T-helper 17 cell (primary cell): ENCODE measurements at regions not wholly inside any gene's neighbourhood (a gene's known extent, or its start where the extent isn't known, plus 50 kb on each side); places are given as distances from the start of the nearest gene placed in this dataset.

Experiments
- ATAC-seq: fragments of 150-1000 bp; cut with Tn5 transposase; 2 replicates; pipeline ENCODE4 v1.10.0; 2021; ENCODE audit warnings: mild to moderate bottlenecking, moderate library complexity
- DNase-seq, 3 donors: peaks; one replicate each; pipeline versions ENCODE4 v3.0.0 to v3.0.0-alpha.2; 2020 to 2021
- H3K9me3 ChIP-seq: one replicate; pipeline ENCODE4 v1.7.0; 2013; ENCODE audit warnings: low read length, mild to moderate bottlenecking; ENCODE audit not compliant: control insufficient read depth, poor library complexity, severe bottlenecking
- H3K27ac Mint-ChIP-seq: one replicate; pipeline ENCODE4 v1.8.0; 2022; ENCODE audit warnings: mild to moderate bottlenecking, moderate library complexity, mixed read lengths
- H3K27me3 Mint-ChIP-seq: one replicate; pipeline ENCODE4 v1.8.0; 2022; ENCODE audit warnings: mixed read lengths
- H3K36me3 Mint-ChIP-seq: one replicate; pipeline ENCODE4 v1.8.0; 2022; ENCODE audit warnings: low read depth, mixed read lengths
- H3K4me1 Mint-ChIP-seq: one replicate; pipeline ENCODE4 v1.8.0; 2022; ENCODE audit warnings: mild to moderate bottlenecking, mixed read lengths
- H3K4me3 Mint-ChIP-seq: one replicate; pipeline ENCODE4 v1.8.0; 2022; ENCODE audit warnings: mild to moderate bottlenecking, moderate library complexity, mixed read lengths

- no peaks in the 10 kb centered on the region for H3K36me3 Mint-ChIP-seq
- no peaks in the 10 kb centered on the region for H3K27me3 Mint-ChIP-seq
- DNase-seq = no peak
- no peak overlapping the region for H3K4me3 Mint-ChIP-seq
- no peaks in the 10 kb centered on the region for H3K4me1 Mint-ChIP-seq
- no peak overlapping the region for H3K27ac Mint-ChIP-seq
- ATAC-seq = no peak
- H3K9me3 ChIP-seq = no peaks in the 10 kb centered on the region
Observed at GRCh38 chr7:68442931-68443631, 1155.2 kb upstream of the AUTS2 start.

GRCh38 chr7:68444042-68444441 is 1154.2 kb upstream of the AUTS2 start:
- Mint-ChIP-seq H3K27me3 (no peaks in the 10 kb centered on the region), H3K36me3 (no peaks in the 10 kb centered on the region), H3K4me1 (no peaks in the 10 kb centered on the region), H3K4me3 (no peak overlapping the region), H3K27ac (no peak overlapping the region)
- ATAC-seq (no peak), DNase-seq (no peak)
- H3K9me3 ChIP-seq = no peaks in the 10 kb centered on the region

GRCh38 chr7:68444956-68445355 is 1153.3 kb upstream of the AUTS2 start:
- Mint-ChIP-seq H3K36me3 (no peaks in the 10 kb centered on the region), H3K27me3 (no peaks in the 10 kb centered on the region), H3K27ac (no peak overlapping the region), H3K4me1 (no peaks in the 10 kb centered on the region), H3K4me3 (no peak overlapping the region)
- H3K9me3 ChIP-seq = no peaks in the 10 kb centered on the region
- DNase-seq (no peak), ATAC-seq (no peak)

GRCh38 chr7:68446183-68446582 is 1152.1 kb upstream of the AUTS2 start:
- no peaks in the 10 kb centered on the region for H3K27me3 Mint-ChIP-seq
- H3K4me1 Mint-ChIP-seq = no peaks in the 10 kb centered on the region
- no peak for ATAC-seq
- H3K9me3 ChIP-seq = no peaks in the 10 kb centered on the region
- H3K4me3 Mint-ChIP-seq = no peak overlapping the region
- no peaks in the 10 kb centered on the region for H3K36me3 Mint-ChIP-seq
- DNase-seq = no peak
- no peak overlapping the region for H3K27ac Mint-ChIP-seq

- Mint-ChIP-seq H3K27ac (no peak overlapping the region), H3K4me3 (no peak overlapping the region), H3K27me3 (no peaks in the 10 kb centered on the region), H3K4me1 (no peaks in the 10 kb centered on the region), H3K36me3 (no peaks in the 10 kb centered on the region)
- no peak for DNase-seq
- no peak for ATAC-seq
- no peaks in the 10 kb centered on the region for H3K9me3 ChIP-seq
Observed at GRCh38 chr7:68449099-68449498, 1149.2 kb upstream of the AUTS2 start.

GRCh38 chr7:68449816-68450215 is 1148.5 kb upstream of the AUTS2 start:
- ATAC-seq (no peak), DNase-seq (no peak)
- H3K36me3 Mint-ChIP-seq = no peaks in the 10 kb centered on the region
- H3K27me3 Mint-ChIP-seq = no peaks in the 10 kb centered on the region
- no peak overlapping the region for H3K4me3 Mint-ChIP-seq
- H3K27ac Mint-ChIP-seq = no peak overlapping the region
- H3K4me1 Mint-ChIP-seq = no peaks in the 10 kb centered on the region
- H3K9me3 ChIP-seq = no peaks in the 10 kb centered on the region

GRCh38 chr7:68454931-68455330 is 1143.3 kb upstream of the AUTS2 start:
- Mint-ChIP-seq H3K27me3 (no peaks in the 10 kb centered on the region), H3K27ac (no peak overlapping the region), H3K4me1 (no peaks in the 10 kb centered on the region), H3K4me3 (no peak overlapping the region), H3K36me3 (no peaks in the 10 kb centered on the region)
- no peak for DNase-seq
- no peaks in the 10 kb centered on the region for H3K9me3 ChIP-seq
- ATAC-seq = no peak

- Mint-ChIP-seq H3K4me1 (no peaks in the 10 kb centered on the region), H3K27ac (no peak overlapping the region), H3K36me3 (no peaks in the 10 kb centered on the region), H3K27me3 (no peaks in the 10 kb centered on the region), H3K4me3 (no peak overlapping the region)
- H3K9me3 ChIP-seq = no peaks in the 10 kb centered on the region
- no peak for ATAC-seq
- no peak for DNase-seq
Observed at GRCh38 chr7:68456469-68456868, 1141.8 kb upstream of the AUTS2 start.

- no peak for ATAC-seq
- H3K9me3 ChIP-seq = no peaks in the 10 kb centered on the region
- H3K36me3 Mint-ChIP-seq = no peaks in the 10 kb centered on the region
- no peaks in the 10 kb centered on the region for H3K27me3 Mint-ChIP-seq
- no peaks in the 10 kb centered on the region for H3K4me1 Mint-ChIP-seq
- no peak overlapping the region for H3K27ac Mint-ChIP-seq
- no peak overlapping the region for H3K4me3 Mint-ChIP-seq
- DNase-seq = no peak
Observed at GRCh38 chr7:68457481-68457880, 1140.8 kb upstream of the AUTS2 start.

GRCh38 chr7:68458010-68458908 is 1140.0 kb upstream of the AUTS2 start:
- Mint-ChIP-seq H3K27ac (no peak overlapping the region), H3K4me3 (no peak overlapping the region), H3K27me3 (no peaks in the 10 kb centered on the region), H3K36me3 (no peaks in the 10 kb centered on the region), H3K4me1 (no peaks in the 10 kb centered on the region)
- ATAC-seq = no peak
- no peak for DNase-seq
- H3K9me3 ChIP-seq = no peaks in the 10 kb centered on the region

GRCh38 chr7:68461430-68461829 is 1136.8 kb upstream of the AUTS2 start:
- H3K27me3 Mint-ChIP-seq = no peaks in the 10 kb centered on the region
- H3K4me1 Mint-ChIP-seq = no peaks in the 10 kb centered on the region
- no peak for DNase-seq
- H3K27ac Mint-ChIP-seq = no peak overlapping the region
- no peaks in the 10 kb centered on the region for H3K36me3 Mint-ChIP-seq
- no peak for ATAC-seq
- no peaks in the 10 kb centered on the region for H3K9me3 ChIP-seq
- no peak overlapping the region for H3K4me3 Mint-ChIP-seq

GRCh38 chr7:68470836-68471435 is 1127.3 kb upstream of the AUTS2 start:
- Mint-ChIP-seq H3K36me3 (no peaks in the 10 kb centered on the region), H3K4me1 (no peaks in the 10 kb centered on the region), H3K27me3 (no peaks in the 10 kb centered on the region), H3K27ac (no peak overlapping the region), H3K4me3 (no peak overlapping the region)
- H3K9me3 ChIP-seq = no peaks in the 10 kb centered on the region
- no peak for DNase-seq
- no peak for ATAC-seq

GRCh38 chr7:68472688-68473087 is 1125.6 kb upstream of the AUTS2 start:
- ATAC-seq = no peak
- Mint-ChIP-seq H3K36me3 (no peaks in the 10 kb centered on the region), H3K4me1 (no peaks in the 10 kb centered on the region)

More at GRCh38 chr7:68472688-68473087, 1125.6 kb upstream of the AUTS2 start:
- H3K9me3 ChIP-seq = no peaks in the 10 kb centered on the region
- DNase-seq = no peak
- Mint-ChIP-seq H3K27me3 (no peaks in the 10 kb centered on the region), H3K27ac (no peak overlapping the region), H3K4me3 (no peak overlapping the region)
